ENCODE measurements at regions not wholly inside any gene's neighbourhood (a gene's known extent, or its start where the extent isn't known, plus 50 kb on each side); places are given as distances from the start of the nearest gene placed in this dataset.

DNA sequence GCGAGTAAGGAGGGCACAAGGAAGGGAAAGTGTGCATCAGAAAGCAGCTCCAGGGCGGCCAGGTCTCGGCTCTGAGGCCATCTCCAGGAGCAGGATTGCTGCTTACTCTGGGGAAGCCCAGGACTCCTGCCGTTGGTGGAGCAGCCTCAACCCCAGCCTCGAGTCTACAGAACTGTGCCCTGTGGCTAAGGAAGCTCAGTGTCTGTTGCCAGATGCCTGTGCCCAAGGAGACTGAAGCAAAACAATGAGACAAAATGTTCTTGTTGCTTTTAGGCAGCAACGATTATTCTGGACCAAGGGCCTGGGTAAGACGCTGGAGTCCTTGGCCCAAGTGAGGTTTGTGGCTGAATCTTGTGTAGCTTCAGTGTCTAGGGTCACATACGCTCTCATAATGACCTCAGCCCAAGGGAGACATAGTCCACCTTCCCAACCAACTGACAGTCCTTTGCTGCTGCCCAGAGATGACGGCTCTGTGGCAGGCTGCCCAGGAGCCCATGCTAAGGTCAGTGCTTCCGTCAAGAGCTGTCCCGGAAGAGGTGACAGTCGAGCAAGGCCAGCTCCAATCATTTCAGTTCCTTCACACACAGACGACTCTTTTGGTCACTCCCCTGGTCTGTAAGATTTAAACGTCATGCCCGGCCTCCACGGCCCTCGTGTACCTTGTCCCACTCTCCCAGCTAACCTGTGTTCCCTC, 223.8 kb downstream of the TTC32 start:
- TF ChIP-seq POLR2A (IDR thresholded peaks at IDR 0.05) (no peak), CTCF (IDR thresholded peaks at IDR 0.05) (no peak)

All from adrenal gland (tissue), 5 donors.